ENCODE measurements at regions not wholly inside any gene's neighbourhood (a gene's known extent, or its start where the extent isn't known, plus 50 kb on each side); places are given as distances from the start of the nearest gene placed in this dataset.
"Not testable (repeated sequence)": the region's sequence is repeated elsewhere in the genome, so short reads cannot be mapped to it uniquely, and the experiment has no call there.

DNA sequence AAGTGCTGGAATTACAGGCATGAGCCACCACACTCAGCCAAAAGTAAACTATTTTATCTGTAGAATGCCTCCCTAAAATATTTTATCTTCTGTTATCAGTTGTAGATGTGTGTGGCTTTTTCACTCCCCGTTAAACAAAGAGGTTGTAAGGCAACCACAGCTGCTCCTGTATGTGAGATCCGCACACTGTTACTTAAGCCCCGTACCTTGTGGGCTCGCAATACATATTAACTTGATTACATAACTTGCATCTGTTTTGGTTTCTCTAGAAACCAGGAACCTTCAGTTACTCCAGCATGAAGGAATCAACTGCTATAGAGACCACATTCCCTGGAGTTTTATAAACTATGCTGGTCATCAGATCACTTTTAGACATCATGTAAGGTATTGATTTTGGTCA lies 420.1 kb upstream of the SLC35B3 start:
- DNase-seq = no peak
- Histone ChIP-seq H3K4me1 (no peaks in the 10 kb centered on the region), H3K27ac (no peak overlapping the region), H3K9me3 (no peaks in the 10 kb centered on the region), H3K27me3 (no peaks in the 10 kb centered on the region), H3K4me3 (replicated peaks in 1 of 3) (no peak overlapping the region), H3K36me3 (no peaks in the 10 kb centered on the region)
- WGBS, 2 donors = 91 to 93% methylated on average over 4 of the region's 4 CpGs
- TF ChIP-seq, protein P1, sequence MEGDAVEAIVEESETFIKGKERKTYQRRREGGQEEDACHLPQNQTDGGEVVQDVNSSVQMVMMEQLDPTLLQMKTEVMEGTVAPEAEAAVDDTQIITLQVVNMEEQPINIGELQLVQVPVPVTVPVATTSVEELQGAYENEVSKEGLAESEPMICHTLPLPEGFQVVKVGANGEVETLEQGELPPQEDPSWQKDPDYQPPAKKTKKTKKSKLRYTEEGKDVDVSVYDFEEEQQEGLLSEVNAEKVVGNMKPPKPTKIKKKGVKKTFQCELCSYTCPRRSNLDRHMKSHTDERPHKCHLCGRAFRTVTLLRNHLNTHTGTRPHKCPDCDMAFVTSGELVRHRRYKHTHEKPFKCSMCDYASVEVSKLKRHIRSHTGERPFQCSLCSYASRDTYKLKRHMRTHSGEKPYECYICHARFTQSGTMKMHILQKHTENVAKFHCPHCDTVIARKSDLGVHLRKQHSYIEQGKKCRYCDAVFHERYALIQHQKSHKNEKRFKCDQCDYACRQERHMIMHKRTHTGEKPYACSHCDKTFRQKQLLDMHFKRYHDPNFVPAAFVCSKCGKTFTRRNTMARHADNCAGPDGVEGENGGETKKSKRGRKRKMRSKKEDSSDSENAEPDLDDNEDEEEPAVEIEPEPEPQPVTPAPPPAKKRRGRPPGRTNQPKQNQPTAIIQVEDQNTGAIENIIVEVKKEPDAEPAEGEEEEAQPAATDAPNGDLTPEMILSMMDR (IDR thresholded peaks at IDR 0.05) = no peak
- TF ChIP-seq POLR2A (IDR thresholded peaks at IDR 0.05) = no peak
- intact Hi-C loops (cut with DNase I) = no loop called here

DNA sequence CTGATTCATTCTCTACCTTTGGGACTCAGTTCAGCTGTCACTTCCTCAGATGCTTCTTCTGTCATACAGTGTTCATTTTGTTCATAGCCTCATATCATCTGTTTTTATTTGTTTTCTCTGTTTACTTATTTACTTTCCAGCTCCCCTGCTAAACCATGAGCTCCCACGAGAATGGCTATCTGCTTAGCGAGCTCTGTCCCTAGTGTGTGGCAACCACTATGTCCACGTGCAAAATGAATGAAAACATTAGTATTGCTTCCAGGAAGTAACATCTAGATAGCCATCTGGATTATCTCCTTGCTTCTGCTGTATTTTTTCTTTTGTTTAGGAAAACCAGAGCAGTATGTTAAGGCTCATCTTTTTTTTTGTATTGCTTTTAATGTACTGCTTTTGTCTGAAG lies 417.0 kb upstream of the SLC35B3 start:
- H3K4me1 ChIP-seq = no peaks in the 10 kb centered on the region
- no peaks in the 10 kb centered on the region for H3K27me3 ChIP-seq
- WGBS, 2 donors = 65 to 72% methylated on average over 3 of the region's 3 CpGs
- DNase-seq = no peak
- H3K4me3 ChIP-seq (replicated peaks in 1 of 3) = no peak overlapping the region
- no peak overlapping the region for H3K27ac ChIP-seq
- no peaks in the 10 kb centered on the region for H3K9me3 ChIP-seq
- H3K36me3 ChIP-seq = no peaks in the 10 kb centered on the region
- TF ChIP-seq, protein P1 (IDR thresholded peaks at IDR 0.05) = no peak
- no peak for TF ChIP-seq POLR2A (IDR thresholded peaks at IDR 0.05)
- intact Hi-C loops (cut with DNase I) = no loop called here

DNA sequence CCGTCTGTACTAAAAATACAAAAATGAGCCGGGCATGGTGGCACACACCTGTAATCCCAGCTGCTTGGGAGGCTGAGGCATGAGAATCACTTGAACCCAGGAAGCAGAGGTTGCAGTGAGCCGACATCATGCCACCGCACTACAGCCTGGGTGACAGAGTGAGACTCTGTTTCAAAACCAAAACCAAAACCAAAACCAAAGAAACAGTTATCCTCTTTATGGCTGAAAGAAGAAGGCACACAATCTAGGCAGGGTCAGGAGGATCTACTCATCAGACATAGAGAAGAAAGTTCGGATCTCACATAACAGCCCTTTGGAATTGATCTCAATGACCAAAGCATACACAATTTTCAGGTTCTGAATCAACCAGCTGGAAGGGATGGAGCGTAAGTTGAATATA lies 411.3 kb upstream of the SLC35B3 start:
- WGBS, 2 donors = 83 to 97% methylated on average over 6 of the region's 6 CpGs
- intact Hi-C loops (cut with DNase I) = not testable (repeated sequence)

DNA sequence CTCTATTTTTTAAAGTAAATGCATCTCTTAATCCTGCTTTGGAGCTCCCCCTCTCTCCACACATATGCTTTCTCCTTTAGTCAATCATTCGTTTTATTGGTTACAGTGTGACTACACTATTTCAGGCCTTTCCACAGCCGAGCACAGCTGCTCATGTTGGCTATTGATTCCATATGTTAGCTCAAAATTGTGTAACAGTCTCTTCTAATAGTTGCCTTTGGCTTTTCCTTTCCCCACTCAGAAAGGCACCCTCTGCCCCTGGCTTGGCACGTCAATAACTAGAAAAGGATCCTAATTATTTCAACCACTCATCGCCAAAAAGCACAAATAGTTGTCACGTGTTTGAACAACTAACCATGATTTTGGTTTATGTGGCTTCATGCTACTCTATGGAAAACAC lies 410.3 kb upstream of the SLC35B3 start:
- TF ChIP-seq, protein P1 (IDR thresholded peaks at IDR 0.05) = no peak
- TF ChIP-seq POLR2A (IDR thresholded peaks at IDR 0.05) = no peak
- H3K27ac ChIP-seq = no peak overlapping the region
- no peaks in the 10 kb centered on the region for H3K27me3 ChIP-seq
- no peak overlapping the region for H3K4me3 ChIP-seq (replicated peaks in 1 of 3)
- H3K36me3 ChIP-seq = no peaks in the 10 kb centered on the region
- H3K4me1 ChIP-seq = no peaks in the 10 kb centered on the region
- 83 to 84% methylated on average over 5 of the region's 5 CpGs for WGBS, 2 donors
- intact Hi-C loops (cut with DNase I) = no loop called here
- H3K9me3 ChIP-seq = no peaks in the 10 kb centered on the region
- DNase-seq = no peak

More for the DNA sequence above, 411.3 kb upstream of the SLC35B3 start:
- H3K27me3 ChIP-seq; DNase-seq; H3K9me3 ChIP-seq; H3K36me3 ChIP-seq; H3K4me3 ChIP-seq (replicated peaks in 1 of 3); H3K27ac ChIP-seq; H3K4me1 ChIP-seq: not testable (repeated sequence)

DNA sequence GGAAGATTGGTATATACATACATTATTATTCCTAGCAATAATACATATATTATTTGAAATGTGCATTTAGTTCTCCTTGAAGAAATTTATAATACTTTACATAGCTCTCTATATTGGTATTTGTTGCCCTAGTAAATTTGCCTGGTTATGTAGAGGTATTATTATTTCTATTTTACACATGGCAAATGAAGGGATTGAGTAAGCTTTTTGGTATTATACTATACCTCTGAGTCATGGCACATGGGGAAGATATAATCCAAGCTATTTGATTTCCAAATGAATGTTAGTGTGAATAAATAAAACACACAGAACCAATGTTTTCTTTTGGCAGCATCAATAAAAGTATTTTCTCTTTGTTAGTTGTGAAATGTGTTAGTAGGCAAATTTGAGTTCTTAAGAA lies 409.6 kb upstream of the SLC35B3 start:
- TF ChIP-seq POLR2A (IDR thresholded peaks at IDR 0.05) = no peak
- TF ChIP-seq, protein P1 (IDR thresholded peaks at IDR 0.05) = no peak
- Histone ChIP-seq H3K4me1 (no peaks in the 10 kb centered on the region), H3K36me3 (no peaks in the 10 kb centered on the region), H3K27me3 (no peaks in the 10 kb centered on the region), H3K4me3 (replicated peaks in 1 of 3) (no peak overlapping the region), H3K9me3 (no peaks in the 10 kb centered on the region), H3K27ac (no peak overlapping the region)
- DNase-seq = no peak
- intact Hi-C loops (cut with DNase I) = no loop called here

DNA sequence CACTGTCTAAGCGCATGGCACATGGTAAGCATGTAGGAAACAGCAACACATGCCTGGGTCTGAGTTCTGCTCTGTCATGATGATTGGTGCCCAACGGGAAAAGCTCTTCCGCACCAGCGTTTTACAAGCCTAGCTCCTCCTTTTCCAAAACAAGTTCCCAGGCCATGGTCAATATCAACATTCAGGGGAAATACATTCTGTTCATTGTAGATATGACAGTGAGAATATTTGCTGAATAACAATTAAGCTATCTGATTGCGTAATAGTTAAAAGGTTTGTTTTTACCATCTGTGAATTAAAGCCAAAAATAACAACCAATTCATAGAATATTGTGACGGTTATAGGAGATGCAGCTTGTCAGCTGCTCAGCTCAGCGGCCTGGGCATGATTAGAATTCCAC lies 404.3 kb upstream of the SLC35B3 start:
- intact Hi-C loops (cut with DNase I) = no loop called here
- no peaks in the 10 kb centered on the region for H3K9me3 ChIP-seq
- H3K36me3 ChIP-seq = no peaks in the 10 kb centered on the region
- 79 to 83% methylated on average over 7 of the region's 7 CpGs for WGBS, 2 donors
- no peaks in the 10 kb centered on the region for H3K27me3 ChIP-seq
- no peak overlapping the region for H3K4me3 ChIP-seq (replicated peaks in 1 of 3)
- TF ChIP-seq POLR2A (IDR thresholded peaks at IDR 0.05) = no peak
- TF ChIP-seq, protein P1 (IDR thresholded peaks at IDR 0.05) = no peak
- peaks cover 0 to 5% of the 10 kb centered on the region in 2 donors for H3K4me1 ChIP-seq
- no peak for DNase-seq
- no peak overlapping the region for H3K27ac ChIP-seq
